ENCODE measurements at regions not wholly inside any gene's neighbourhood (a gene's known extent, or its start where the extent isn't known, plus 50 kb on each side); places are given as distances from the start of the nearest gene placed in this dataset.

DNA sequence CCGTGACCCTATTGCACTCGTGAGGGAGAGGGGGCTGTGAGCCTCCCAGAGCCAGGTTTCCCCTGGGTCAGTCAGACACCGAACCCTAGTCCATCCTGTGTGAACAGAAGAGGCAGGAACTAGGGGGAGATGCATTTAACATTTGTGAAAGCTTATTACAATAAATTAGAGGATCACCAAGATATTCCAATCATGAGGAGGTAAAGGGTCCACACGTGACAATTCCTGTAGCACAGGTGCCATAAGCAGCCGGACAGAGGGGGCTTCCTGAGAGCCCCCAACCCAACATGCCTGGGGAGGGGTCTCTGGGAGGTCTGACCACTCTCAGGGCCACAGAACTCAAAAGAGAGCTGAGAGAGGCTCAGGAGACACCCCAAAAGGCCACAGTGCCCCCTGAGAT is 93.3 kb downstream of the KCNF1 start:
- no peak overlapping the region for H3K27ac ChIP-seq (ENCODE audit: low read depth, low read length)
- no peaks in the 10 kb centered on the region for H3K36me3 ChIP-seq (ENCODE audit: insufficient read depth, low read length)
- H3K4me3 ChIP-seq (ENCODE audit: insufficient read depth, low read length): no peak overlapping the region
- H3K27me3 ChIP-seq (ENCODE audit: insufficient read depth, low read length): peaks cover 10% of the 10 kb centered on the region
- H4K20me1 ChIP-seq (ENCODE audit: insufficient read depth, low read length): no peaks in the 10 kb centered on the region
- H3K4me2 ChIP-seq (ENCODE audit: insufficient read depth, low read length): no peak overlapping the region
- no peak for DNase-seq (ENCODE audit: insufficient read length, low spot score, missing footprints)
- no peaks in the 10 kb centered on the region for H3K4me1 ChIP-seq (ENCODE audit: insufficient read depth, low read length)
- H3K79me2 ChIP-seq (ENCODE audit: insufficient read depth, low read length): no peaks in the 10 kb centered on the region
- TF ChIP-seq, protein P1, sequence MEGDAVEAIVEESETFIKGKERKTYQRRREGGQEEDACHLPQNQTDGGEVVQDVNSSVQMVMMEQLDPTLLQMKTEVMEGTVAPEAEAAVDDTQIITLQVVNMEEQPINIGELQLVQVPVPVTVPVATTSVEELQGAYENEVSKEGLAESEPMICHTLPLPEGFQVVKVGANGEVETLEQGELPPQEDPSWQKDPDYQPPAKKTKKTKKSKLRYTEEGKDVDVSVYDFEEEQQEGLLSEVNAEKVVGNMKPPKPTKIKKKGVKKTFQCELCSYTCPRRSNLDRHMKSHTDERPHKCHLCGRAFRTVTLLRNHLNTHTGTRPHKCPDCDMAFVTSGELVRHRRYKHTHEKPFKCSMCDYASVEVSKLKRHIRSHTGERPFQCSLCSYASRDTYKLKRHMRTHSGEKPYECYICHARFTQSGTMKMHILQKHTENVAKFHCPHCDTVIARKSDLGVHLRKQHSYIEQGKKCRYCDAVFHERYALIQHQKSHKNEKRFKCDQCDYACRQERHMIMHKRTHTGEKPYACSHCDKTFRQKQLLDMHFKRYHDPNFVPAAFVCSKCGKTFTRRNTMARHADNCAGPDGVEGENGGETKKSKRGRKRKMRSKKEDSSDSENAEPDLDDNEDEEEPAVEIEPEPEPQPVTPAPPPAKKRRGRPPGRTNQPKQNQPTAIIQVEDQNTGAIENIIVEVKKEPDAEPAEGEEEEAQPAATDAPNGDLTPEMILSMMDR (IDR thresholded peaks at IDR 0.05; ENCODE audit: extremely low read depth, low read depth, low read length): no peak
- H2AFZ ChIP-seq (ENCODE audit: low read length): no peak overlapping the region
- H3K9me3 ChIP-seq (ENCODE audit: low read depth, low read length): no peaks in the 10 kb centered on the region

DNA sequence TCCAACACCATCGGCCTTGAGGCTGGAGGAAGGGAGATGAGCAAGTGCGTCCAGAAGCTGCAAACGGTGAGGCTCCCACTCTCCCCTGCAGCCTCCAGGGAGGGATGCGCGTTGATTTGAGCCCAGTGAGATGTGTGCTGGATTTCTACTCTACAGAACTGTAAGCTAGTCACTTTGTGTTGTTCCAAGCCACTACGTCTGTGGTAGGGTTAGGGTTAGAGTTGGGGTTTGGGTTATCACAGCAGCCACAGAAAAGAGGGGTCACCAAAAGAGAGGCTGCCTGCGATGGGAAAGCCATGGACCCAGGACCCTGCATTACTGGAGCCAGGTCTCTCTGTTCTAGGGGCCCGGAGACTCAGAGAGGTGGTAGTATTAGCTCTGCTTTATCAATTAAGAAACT is 94.5 kb downstream of the KCNF1 start:
- TF ChIP-seq, protein P1 (IDR thresholded peaks at IDR 0.05; ENCODE audit: extremely low read depth, low read depth, low read length): no peak
- H3K4me1 ChIP-seq (ENCODE audit: insufficient read depth, low read length): no peaks in the 10 kb centered on the region
- H3K27ac ChIP-seq (ENCODE audit: low read depth, low read length): no peak overlapping the region
- H3K79me2 ChIP-seq (ENCODE audit: insufficient read depth, low read length): no peaks in the 10 kb centered on the region
- DNase-seq (ENCODE audit: insufficient read length, low spot score, missing footprints): no peak
- H3K4me2 ChIP-seq (ENCODE audit: insufficient read depth, low read length): no peak overlapping the region
- no peaks in the 10 kb centered on the region for H3K36me3 ChIP-seq (ENCODE audit: insufficient read depth, low read length)
- H4K20me1 ChIP-seq (ENCODE audit: insufficient read depth, low read length): no peaks in the 10 kb centered on the region
- no peaks in the 10 kb centered on the region for H3K9me3 ChIP-seq (ENCODE audit: low read depth, low read length)
- H3K4me3 ChIP-seq (ENCODE audit: insufficient read depth, low read length): no peak overlapping the region
- H3K27me3 ChIP-seq (ENCODE audit: insufficient read depth, low read length): peaks cover 10% of the 10 kb centered on the region
- no peak overlapping the region for H2AFZ ChIP-seq (ENCODE audit: low read length)

GRCh38 chr2:11007331-11008264 is 95.9 kb downstream of the KCNF1 start:
- Histone ChIP-seq H3K9me3 (ENCODE audit: low read depth, low read length) (no peaks in the 10 kb centered on the region), H3K36me3 (ENCODE audit: insufficient read depth, low read length) (no peaks in the 10 kb centered on the region), H3K27ac (ENCODE audit: low read depth, low read length) (no peak overlapping the region), H2AFZ (ENCODE audit: low read length) (no peak overlapping the region), H3K4me1 (ENCODE audit: insufficient read depth, low read length) (no peaks in the 10 kb centered on the region), H4K20me1 (ENCODE audit: insufficient read depth, low read length) (no peaks in the 10 kb centered on the region), H3K79me2 (ENCODE audit: insufficient read depth, low read length) (no peaks in the 10 kb centered on the region), H3K4me3 (ENCODE audit: insufficient read depth, low read length) (no peak overlapping the region), H3K27me3 (ENCODE audit: insufficient read depth, low read length) (peaks cover 10% of the 10 kb centered on the region), H3K4me2 (ENCODE audit: insufficient read depth, low read length) (no peak overlapping the region)
- no peak for DNase-seq (ENCODE audit: insufficient read length, low spot score, missing footprints)
- TF ChIP-seq, protein P1 (IDR thresholded peaks at IDR 0.05; ENCODE audit: extremely low read depth, low read depth, low read length): no peak

- no peaks in the 10 kb centered on the region for H3K79me2 ChIP-seq (ENCODE audit: insufficient read depth, low read length)
These were observed 97.0 kb downstream of the KCNF1 start for GRCh38 chr2:11008773-11009172.

More at GRCh38 chr2:11008773-11009172, 97.0 kb downstream of the KCNF1 start:
- H2AFZ ChIP-seq (ENCODE audit: low read length): no peak overlapping the region
- no peak overlapping the region for H3K27ac ChIP-seq (ENCODE audit: low read depth, low read length)
- no peaks in the 10 kb centered on the region for H3K36me3 ChIP-seq (ENCODE audit: insufficient read depth, low read length)
- no peaks in the 10 kb centered on the region for H3K9me3 ChIP-seq (ENCODE audit: low read depth, low read length)
- no peak for DNase-seq (ENCODE audit: insufficient read length, low spot score, missing footprints)
- peaks cover 10% of the 10 kb centered on the region for H3K27me3 ChIP-seq (ENCODE audit: insufficient read depth, low read length)
- no peak overlapping the region for H3K4me2 ChIP-seq (ENCODE audit: insufficient read depth, low read length)
- no peak overlapping the region for H3K4me3 ChIP-seq (ENCODE audit: insufficient read depth, low read length)
- no peaks in the 10 kb centered on the region for H4K20me1 ChIP-seq (ENCODE audit: insufficient read depth, low read length)
- no peaks in the 10 kb centered on the region for H3K4me1 ChIP-seq (ENCODE audit: insufficient read depth, low read length)
- TF ChIP-seq, protein P1 (IDR thresholded peaks at IDR 0.05; ENCODE audit: extremely low read depth, low read depth, low read length): no peak

Measured in osteoblast (primary cell).